GM12865 (cell line): ENCODE measurements at regions not wholly inside any gene's neighbourhood (a gene's known extent, or its start where the extent isn't known, plus 50 kb on each side); places are given as distances from the start of the nearest gene placed in this dataset.

Experiments
- DNase-seq: peaks from one replicate; pipeline ENCODE4 v3.0.0; 2010; ENCODE audit warnings: low read depth
- H3K4me3 ChIP-seq: 2 replicates; pipeline ENCODE4 v1.5.1; 2011; ENCODE audit warnings: mild to moderate bottlenecking, low read depth, low read length, control low read depth
- TF ChIP-seq, protein P1 (sequence below): IDR thresholded peaks from 2 replicates; pipeline ENCODE4 v1.5.1; 2011; ENCODE audit warnings: low read length, control low read depth, low read depth, inconsistent platforms; ENCODE audit not compliant: insufficient read depth; ENCODE audit errors: missing control alignments

DNA sequence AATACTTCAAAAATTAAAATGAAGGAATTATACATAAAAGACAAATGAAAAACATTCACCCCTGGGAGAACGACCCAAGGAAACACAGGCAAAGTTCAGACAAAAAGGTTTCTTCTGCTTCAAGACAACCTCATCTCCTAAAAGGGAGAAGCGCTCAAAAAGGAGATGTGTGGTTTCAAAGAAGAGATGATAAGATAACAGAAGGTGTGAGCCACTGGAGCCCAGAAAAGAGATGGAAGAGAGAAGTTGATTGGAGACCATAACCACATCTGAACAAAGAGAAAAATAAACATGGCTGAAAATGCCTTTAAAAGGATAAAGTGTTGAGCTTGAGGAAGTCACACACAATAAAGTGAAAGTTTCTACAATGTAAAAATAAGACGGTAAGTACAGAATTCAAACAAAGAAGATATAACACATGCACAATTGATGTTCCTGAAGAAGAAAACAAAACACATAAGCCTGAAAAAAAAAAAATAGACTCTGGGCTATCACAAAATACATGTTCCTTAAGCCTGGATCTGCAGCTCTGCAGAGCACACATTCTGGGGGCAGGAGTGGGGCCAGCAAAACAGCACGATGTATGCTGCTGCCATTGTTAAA is 51.6 kb upstream of the C14orf180 start:
- H3K4me3 ChIP-seq = no peak overlapping the region
- TF ChIP-seq, protein P1, sequence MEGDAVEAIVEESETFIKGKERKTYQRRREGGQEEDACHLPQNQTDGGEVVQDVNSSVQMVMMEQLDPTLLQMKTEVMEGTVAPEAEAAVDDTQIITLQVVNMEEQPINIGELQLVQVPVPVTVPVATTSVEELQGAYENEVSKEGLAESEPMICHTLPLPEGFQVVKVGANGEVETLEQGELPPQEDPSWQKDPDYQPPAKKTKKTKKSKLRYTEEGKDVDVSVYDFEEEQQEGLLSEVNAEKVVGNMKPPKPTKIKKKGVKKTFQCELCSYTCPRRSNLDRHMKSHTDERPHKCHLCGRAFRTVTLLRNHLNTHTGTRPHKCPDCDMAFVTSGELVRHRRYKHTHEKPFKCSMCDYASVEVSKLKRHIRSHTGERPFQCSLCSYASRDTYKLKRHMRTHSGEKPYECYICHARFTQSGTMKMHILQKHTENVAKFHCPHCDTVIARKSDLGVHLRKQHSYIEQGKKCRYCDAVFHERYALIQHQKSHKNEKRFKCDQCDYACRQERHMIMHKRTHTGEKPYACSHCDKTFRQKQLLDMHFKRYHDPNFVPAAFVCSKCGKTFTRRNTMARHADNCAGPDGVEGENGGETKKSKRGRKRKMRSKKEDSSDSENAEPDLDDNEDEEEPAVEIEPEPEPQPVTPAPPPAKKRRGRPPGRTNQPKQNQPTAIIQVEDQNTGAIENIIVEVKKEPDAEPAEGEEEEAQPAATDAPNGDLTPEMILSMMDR = no peak
- no peak for DNase-seq

DNA sequence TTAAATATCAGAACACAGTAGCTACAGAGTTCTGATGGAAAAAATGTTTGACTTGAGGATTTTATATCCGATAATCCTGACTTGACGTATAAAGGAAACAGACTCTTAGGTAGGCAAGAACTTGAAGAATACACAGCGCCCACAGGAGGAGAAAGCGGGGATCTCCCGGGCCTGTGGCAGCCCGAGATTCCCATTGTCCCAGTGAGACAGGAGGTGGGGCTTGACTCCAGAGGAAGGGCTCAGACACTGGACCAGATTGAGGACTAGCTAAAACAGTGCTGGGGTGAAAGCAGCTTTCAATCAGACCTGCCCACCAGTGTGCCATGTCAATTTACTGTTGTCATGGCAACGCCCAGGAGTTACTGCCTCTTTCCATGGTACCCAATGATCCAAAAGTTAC is 51.1 kb upstream of the C14orf180 start:
- TF ChIP-seq, protein P1 = no peak

More for the DNA sequence above, 51.1 kb upstream of the C14orf180 start:
- no peak overlapping the region for H3K4me3 ChIP-seq
- no peak for DNase-seq
